Right lobe of liver (tissue), 4 donors: ENCODE measurements at regions not wholly inside any gene's neighbourhood (a gene's known extent, or its start where the extent isn't known, plus 50 kb on each side); places are given as distances from the start of the nearest gene placed in this dataset.

ENCODE experiments used
- CTCF ChIP-seq, 4 donors: fragments of 200-600 bp in 3 of 4; fragments of 450-650 bp in 1 of 4; IDR thresholded peaks; one replicate each; pipeline versions ENCODE4 v1.5.1 to v1.8.0; 2016 to 2022; ENCODE audit warnings: antibody characterized with exemption in 4 of 4, mild to moderate bottlenecking in 2 of 4
- POLR2A ChIP-seq: fragments of 450-650 bp; IDR thresholded peaks from one replicate; pipeline ENCODE4 v1.6.1; 2017; ENCODE audit warnings: antibody characterized with exemption, mild to moderate bottlenecking
- donor health status: DM: no; HTN: no; CAD: no.
- donor health status: DM: no; HTN: no; CAD: no.
- donor health status: DM: no; HTN: yes; CAD: no.

GRCh38 chr9:119027901-119028699 lies 341.1 kb downstream of the BRINP1 start:
- TF ChIP-seq CTCF (IDR thresholded peaks at IDR 0.05) (no peak), POLR2A (no peak)
